ENCODE measurements at regions not wholly inside any gene's neighbourhood (a gene's known extent, or its start where the extent isn't known, plus 50 kb on each side); places are given as distances from the start of the nearest gene placed in this dataset.
"Not testable (repeated sequence)": the region's sequence is repeated elsewhere in the genome, so short reads cannot be mapped to it uniquely, and the experiment has no call there.

DNA sequence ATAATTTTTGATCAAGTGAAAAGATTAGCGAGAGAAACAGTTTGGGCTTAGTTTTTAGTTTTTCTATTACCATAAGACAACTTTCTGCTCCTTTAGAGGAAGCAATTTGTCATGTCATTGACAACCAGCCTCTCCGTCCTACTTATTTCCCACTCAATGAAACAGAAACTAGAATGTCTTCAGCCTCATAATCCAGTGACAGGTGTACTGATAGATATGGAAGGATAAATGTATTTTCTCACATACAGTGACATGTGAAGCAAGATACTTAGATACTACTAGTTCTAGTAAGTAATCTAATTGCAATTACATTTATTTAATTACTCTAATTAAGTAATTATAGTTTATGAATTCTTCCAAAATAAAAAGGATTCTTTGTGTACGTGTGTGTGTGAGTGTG is 429.7 kb downstream of the CDH10 start:
- Histone ChIP-seq H3K4me3 (no peak overlapping the region), H3K9me3 (no peaks in the 10 kb centered on the region), H3K27ac (no peak overlapping the region), H3K36me3 (no peaks in the 10 kb centered on the region), H3K4me1 (no peaks in the 10 kb centered on the region), H3K27me3 (no peaks in the 10 kb centered on the region)
- TF ChIP-seq, protein P1, sequence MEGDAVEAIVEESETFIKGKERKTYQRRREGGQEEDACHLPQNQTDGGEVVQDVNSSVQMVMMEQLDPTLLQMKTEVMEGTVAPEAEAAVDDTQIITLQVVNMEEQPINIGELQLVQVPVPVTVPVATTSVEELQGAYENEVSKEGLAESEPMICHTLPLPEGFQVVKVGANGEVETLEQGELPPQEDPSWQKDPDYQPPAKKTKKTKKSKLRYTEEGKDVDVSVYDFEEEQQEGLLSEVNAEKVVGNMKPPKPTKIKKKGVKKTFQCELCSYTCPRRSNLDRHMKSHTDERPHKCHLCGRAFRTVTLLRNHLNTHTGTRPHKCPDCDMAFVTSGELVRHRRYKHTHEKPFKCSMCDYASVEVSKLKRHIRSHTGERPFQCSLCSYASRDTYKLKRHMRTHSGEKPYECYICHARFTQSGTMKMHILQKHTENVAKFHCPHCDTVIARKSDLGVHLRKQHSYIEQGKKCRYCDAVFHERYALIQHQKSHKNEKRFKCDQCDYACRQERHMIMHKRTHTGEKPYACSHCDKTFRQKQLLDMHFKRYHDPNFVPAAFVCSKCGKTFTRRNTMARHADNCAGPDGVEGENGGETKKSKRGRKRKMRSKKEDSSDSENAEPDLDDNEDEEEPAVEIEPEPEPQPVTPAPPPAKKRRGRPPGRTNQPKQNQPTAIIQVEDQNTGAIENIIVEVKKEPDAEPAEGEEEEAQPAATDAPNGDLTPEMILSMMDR (IDR thresholded peaks at IDR 0.05), result no peak
- TF ChIP-seq POLR2A (IDR thresholded peaks at IDR 0.05) (no peak), POLR2AphosphoS5 (IDR thresholded peaks at IDR 0.05; ENCODE audit: insufficient read depth in 1 of 2, low read depth in 1 of 2) (no peak)
- no peak for DNase-seq (ENCODE audit: extremely low spot score in 2 of 2)
- intact Hi-C loops (cut with DNase I), result no loop called here

DNA sequence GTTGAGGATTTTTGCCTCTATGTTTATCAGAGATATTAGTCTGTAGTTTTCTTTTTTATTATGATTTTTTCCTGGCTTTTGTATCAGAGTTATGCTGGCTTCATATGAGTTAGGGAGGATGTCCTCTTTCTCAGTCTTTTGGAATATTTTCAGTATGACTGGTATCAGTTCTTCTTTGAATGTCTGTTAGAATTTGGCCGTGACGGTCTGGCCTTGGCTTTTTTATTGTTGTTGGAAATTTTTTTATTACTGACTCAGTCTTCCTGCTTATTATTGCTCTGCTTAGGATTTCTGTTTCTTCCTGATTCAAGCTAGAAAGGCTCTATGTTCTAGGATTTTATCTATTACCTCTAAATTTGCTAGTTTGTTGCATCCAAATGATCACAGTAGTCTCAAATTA is 421.9 kb downstream of the CDH10 start:
- no peaks in the 10 kb centered on the region for H3K4me1 ChIP-seq
- DNase-seq (ENCODE audit: extremely low spot score in 2 of 2), result no peak
- no peaks in the 10 kb centered on the region for H3K36me3 ChIP-seq
- H3K4me3 ChIP-seq, result no peak overlapping the region
- H3K27ac ChIP-seq, result no peak overlapping the region
- TF ChIP-seq, protein P1 (IDR thresholded peaks at IDR 0.05), result no peak
- TF ChIP-seq POLR2A (IDR thresholded peaks at IDR 0.05) (no peak), POLR2AphosphoS5 (IDR thresholded peaks at IDR 0.05; ENCODE audit: insufficient read depth in 1 of 2, low read depth in 1 of 2) (no peak)
- no peaks in the 10 kb centered on the region for H3K27me3 ChIP-seq
- no peaks in the 10 kb centered on the region for H3K9me3 ChIP-seq
- intact Hi-C loops (cut with DNase I), result no loop called here

DNA sequence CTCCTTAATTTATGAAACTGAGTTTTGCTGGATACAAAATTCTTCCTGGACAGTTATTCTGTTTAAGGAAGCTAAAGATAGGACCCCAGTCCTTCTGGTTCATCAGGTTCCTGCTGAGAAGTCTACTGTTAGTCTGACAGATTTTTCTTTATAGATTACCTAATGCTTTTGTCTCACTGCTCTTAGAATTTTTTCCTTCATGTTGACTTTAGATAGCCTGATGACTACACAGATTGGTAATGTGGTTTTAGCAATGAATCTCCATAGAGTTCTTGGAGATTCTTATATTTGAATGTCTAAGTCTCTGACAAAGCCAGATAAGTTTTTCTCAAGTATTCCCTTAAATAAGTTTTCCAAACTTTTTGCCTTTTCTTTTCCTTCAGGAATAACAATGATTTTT is 419.7 kb downstream of the CDH10 start:
- intact Hi-C loops (cut with DNase I), result no loop called here
- TF ChIP-seq, protein P1 (IDR thresholded peaks at IDR 0.05), result no peak
- no peak for TF ChIP-seq POLR2AphosphoS5 (IDR thresholded peaks at IDR 0.05; ENCODE audit: insufficient read depth in 1 of 2, low read depth in 1 of 2)
- no peak for TF ChIP-seq POLR2A (IDR thresholded peaks at IDR 0.05)
- H3K36me3 ChIP-seq, result no peaks in the 10 kb centered on the region

DNA sequence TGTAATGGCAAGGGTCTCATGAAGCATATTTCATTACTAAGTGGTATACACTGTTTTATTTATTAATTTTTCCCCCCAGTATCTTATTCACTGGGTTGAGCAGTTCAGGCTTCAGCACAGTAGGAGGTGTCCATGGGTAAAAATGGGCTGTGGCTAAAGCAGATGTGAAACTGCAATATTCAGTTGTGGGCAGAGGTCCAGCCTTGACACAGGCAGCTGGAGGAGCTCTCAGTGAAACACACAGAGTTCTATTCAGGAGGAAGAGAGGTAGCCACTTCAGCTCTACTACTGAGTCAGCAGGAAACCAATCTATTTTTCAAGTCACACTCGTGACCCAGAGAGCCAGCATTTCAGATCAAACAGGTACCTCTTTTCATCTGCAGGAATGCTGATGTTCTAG is 418.3 kb downstream of the CDH10 start:
- Histone ChIP-seq H3K9me3 (no peaks in the 10 kb centered on the region), H3K4me3 (no peak overlapping the region), H3K4me1 (no peaks in the 10 kb centered on the region), H3K27me3 (no peaks in the 10 kb centered on the region), H3K27ac (no peak overlapping the region), H3K36me3 (no peaks in the 10 kb centered on the region)
- intact Hi-C loops (cut with DNase I), result no loop called here
- no peak for DNase-seq (ENCODE audit: extremely low spot score in 2 of 2)
- TF ChIP-seq POLR2AphosphoS5 (IDR thresholded peaks at IDR 0.05; ENCODE audit: insufficient read depth in 1 of 2, low read depth in 1 of 2), result no peak
- TF ChIP-seq, protein P1 (IDR thresholded peaks at IDR 0.05), result no peak
- TF ChIP-seq POLR2A (IDR thresholded peaks at IDR 0.05), result no peak

More for the DNA sequence above, 419.7 kb downstream of the CDH10 start:
- H3K27me3 ChIP-seq, result no peaks in the 10 kb centered on the region
- H3K9me3 ChIP-seq, result no peaks in the 10 kb centered on the region
- DNase-seq (ENCODE audit: extremely low spot score in 2 of 2), result no peak
- H3K27ac ChIP-seq, result no peak overlapping the region
- H3K4me1 ChIP-seq, result no peaks in the 10 kb centered on the region
- no peak overlapping the region for H3K4me3 ChIP-seq

DNA sequence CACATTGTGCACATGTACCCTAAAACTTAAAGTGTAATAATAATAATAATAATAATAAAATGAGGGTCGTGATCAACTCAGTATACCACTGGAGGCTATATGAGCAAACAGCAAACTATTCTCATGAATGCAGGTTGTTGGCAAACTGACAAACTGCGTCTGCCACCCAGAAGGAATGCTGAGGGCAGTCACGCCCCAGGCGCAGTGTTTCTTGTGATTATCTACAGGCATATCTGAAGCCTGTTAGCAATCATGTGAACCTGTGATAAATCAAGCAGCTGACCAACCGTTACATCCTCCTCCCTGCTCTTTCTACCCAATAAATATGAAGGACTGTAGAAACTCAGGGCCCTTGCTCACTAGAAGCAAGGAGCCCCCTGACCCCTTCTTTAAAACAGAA is 416.9 kb downstream of the CDH10 start:
- H3K9me3 ChIP-seq; H3K36me3 ChIP-seq; intact Hi-C loops (cut with DNase I); H3K4me1 ChIP-seq; DNase-seq (ENCODE audit: extremely low spot score in 2 of 2); H3K4me3 ChIP-seq; H3K27ac ChIP-seq; H3K27me3 ChIP-seq: not testable (repeated sequence)

DNA sequence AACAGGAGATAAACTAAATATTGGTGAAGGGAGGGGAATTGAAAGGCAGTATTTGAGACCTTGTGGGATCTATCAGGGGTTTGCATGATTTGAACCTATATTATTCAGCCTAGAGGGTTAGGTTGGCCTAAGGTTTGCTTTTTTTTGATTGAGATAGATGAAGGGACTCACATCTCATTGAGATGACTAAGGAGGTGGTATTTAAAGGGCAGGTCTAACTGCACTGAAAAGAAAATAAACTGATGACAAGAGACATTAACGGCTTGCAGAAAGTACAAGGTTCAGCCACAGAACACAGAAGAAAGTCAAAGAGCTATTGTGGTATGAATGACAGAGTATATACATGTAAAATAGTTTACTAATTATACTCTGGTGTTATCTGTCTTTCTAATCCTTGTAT is 412.7 kb downstream of the CDH10 start:
- DNase-seq (ENCODE audit: extremely low spot score in 2 of 2), result no peak
- intact Hi-C loops (cut with DNase I), result no loop called here
- H3K4me1 ChIP-seq, result no peaks in the 10 kb centered on the region
- H3K36me3 ChIP-seq, result no peaks in the 10 kb centered on the region
- no peaks in the 10 kb centered on the region for H3K27me3 ChIP-seq
- TF ChIP-seq POLR2AphosphoS5 (IDR thresholded peaks at IDR 0.05; ENCODE audit: insufficient read depth in 1 of 2, low read depth in 1 of 2), result no peak
- TF ChIP-seq POLR2A (IDR thresholded peaks at IDR 0.05), result no peak
- TF ChIP-seq, protein P1 (IDR thresholded peaks at IDR 0.05), result no peak
- no peaks in the 10 kb centered on the region for H3K9me3 ChIP-seq
- no peak overlapping the region for H3K27ac ChIP-seq
- no peak overlapping the region for H3K4me3 ChIP-seq
